HEK293 (cell line): ENCODE measurements at regions not wholly inside any gene's neighbourhood (a gene's known extent, or its start where the extent isn't known, plus 50 kb on each side); places are given as distances from the start of the nearest gene placed in this dataset.

Source experiments
- FEZF1 ChIP-seq: fragments of 450-650 bp; formaldehyde crosslinking; IDR thresholded peaks from 2 replicates; pipeline ENCODE4 v1.5.1; 2016; ENCODE audit warnings: missing biosample characterization, missing genetic modification characterization
- KLF9 ChIP-seq: fragments of 450-650 bp; formaldehyde crosslinking; IDR thresholded peaks from 2 replicates; pipeline ENCODE4 v1.5.1; 2016; ENCODE audit warnings: missing biosample characterization, missing genetic modification characterization, low read depth
- OVOL3 ChIP-seq: fragments of 450-650 bp; formaldehyde crosslinking; IDR thresholded peaks from 2 replicates; pipeline ENCODE4 v1.5.1; 2016; ENCODE audit warnings: missing biosample characterization, missing genetic modification characterization
- SETDB1 ChIP-seq: IDR thresholded peaks from one replicate; pipeline ENCODE4 v1.6.1; 2017; ENCODE audit warnings: mild to moderate bottlenecking, low read length, moderate library complexity, mixed read lengths; ENCODE audit not compliant: insufficient read length
- SP7 ChIP-seq: fragments of 450-650 bp; formaldehyde crosslinking; IDR thresholded peaks from 2 replicates; pipeline ENCODE4 v1.5.1; 2016; ENCODE audit warnings: missing biosample characterization, missing genetic modification characterization
- ZBTB17 ChIP-seq: fragments of 450-650 bp; formaldehyde crosslinking; IDR thresholded peaks from 2 replicates; pipeline ENCODE4 v1.5.1; 2016; ENCODE audit warnings: missing biosample characterization, missing genetic modification characterization
- ZNF155 ChIP-seq: fragments of 450-650 bp; formaldehyde crosslinking; IDR thresholded peaks from 2 replicates; pipeline ENCODE4 v1.5.1; 2016; ENCODE audit warnings: missing biosample characterization, missing genetic modification characterization
- ZNF19 ChIP-seq: fragments of 450-650 bp; formaldehyde crosslinking; IDR thresholded peaks from 2 replicates; pipeline ENCODE4; 2016; ENCODE audit warnings: missing biosample characterization, missing genetic modification characterization, low read depth
- ZNF221 ChIP-seq: fragments of 450-650 bp; formaldehyde crosslinking; IDR thresholded peaks from 2 replicates; pipeline ENCODE4 v1.5.1; 2017; ENCODE audit warnings: missing biosample characterization, missing genetic modification characterization, borderline replicate concordance
- ZNF350 ChIP-seq: fragments of 450-650 bp; formaldehyde crosslinking; IDR thresholded peaks from 2 replicates; pipeline ENCODE4 v1.5.0; 2017; ENCODE audit warnings: missing biosample characterization, mild to moderate bottlenecking, missing genetic modification characterization
- ZNF548 ChIP-seq: fragments of 450-650 bp; formaldehyde crosslinking; IDR thresholded peaks from 2 replicates; pipeline ENCODE4 v1.5.1; 2016; ENCODE audit warnings: missing biosample characterization, missing genetic modification characterization
- ZNF561 ChIP-seq: fragments of 450-650 bp; IDR thresholded peaks from 2 replicates; pipeline ENCODE4 v1.5.1; 2018; ENCODE audit warnings: missing biosample characterization, missing genetic modification characterization, borderline replicate concordance
- ZNF585B ChIP-seq: fragments of 450-650 bp; formaldehyde crosslinking; IDR thresholded peaks from 2 replicates; pipeline ENCODE4 v1.5.1; 2016; ENCODE audit warnings: missing biosample characterization, missing genetic modification characterization
- ZNF623 ChIP-seq: fragments of 450-650 bp; formaldehyde crosslinking; IDR thresholded peaks from 2 replicates; pipeline ENCODE4 v1.5.1; 2016; ENCODE audit warnings: missing biosample characterization, missing genetic modification characterization
- ZNF664 ChIP-seq: fragments of 450-650 bp; formaldehyde crosslinking; IDR thresholded peaks from 2 replicates; pipeline ENCODE4 v1.5.1; 2016; ENCODE audit warnings: missing biosample characterization, missing genetic modification characterization
- ZNF747 ChIP-seq: fragments of 450-650 bp; formaldehyde crosslinking; IDR thresholded peaks from 2 replicates; pipeline ENCODE4 v1.5.1; 2016; ENCODE audit warnings: missing biosample characterization, missing genetic modification characterization
- ZNF776 ChIP-seq: fragments of 450-650 bp; formaldehyde crosslinking; IDR thresholded peaks from 2 replicates; pipeline ENCODE4 v1.5.0; 2017; ENCODE audit warnings: missing biosample characterization, missing genetic modification characterization, borderline replicate concordance
- ZXDB ChIP-seq: fragments of 450-650 bp; formaldehyde crosslinking; IDR thresholded peaks from 2 replicates; pipeline ENCODE4 v1.5.1; 2016; ENCODE audit warnings: missing biosample characterization, missing genetic modification characterization
- TF ChIP-seq, protein P1 (sequence below): fragments of 450-650 bp; formaldehyde crosslinking; IDR thresholded peaks from 2 replicates; pipeline ENCODE4 v1.5.1; 2016; ENCODE audit warnings: missing biosample characterization, missing genetic modification characterization
- TF ChIP-seq, protein P2 (sequence below): fragments of 450-650 bp; formaldehyde crosslinking; IDR thresholded peaks from 2 replicates; pipeline ENCODE4 v1.5.1; 2016; ENCODE audit warnings: missing biosample characterization, missing genetic modification characterization
- TF ChIP-seq, protein P3 (sequence below): fragments of 450-650 bp; formaldehyde crosslinking; IDR thresholded peaks from 2 replicates; pipeline ENCODE4 v1.5.0; 2017; ENCODE audit warnings: missing biosample characterization, missing genetic modification characterization, borderline replicate concordance
- TF ChIP-seq, protein P4 (sequence below): fragments of 450-650 bp; formaldehyde crosslinking; IDR thresholded peaks from 2 replicates; pipeline ENCODE4 v1.5.1; 2017; ENCODE audit warnings: missing biosample characterization, missing genetic modification characterization
- TF ChIP-seq, protein P5 (sequence below): fragments of 450-650 bp; formaldehyde crosslinking; IDR thresholded peaks from 2 replicates; pipeline ENCODE4 v1.5.1; 2016; ENCODE audit warnings: missing biosample characterization, missing genetic modification characterization, low read depth
- TF ChIP-seq, protein P6 (sequence below): fragments of 450-650 bp; formaldehyde crosslinking; IDR thresholded peaks from 2 replicates; pipeline ENCODE4 v1.5.1; 2016; ENCODE audit warnings: missing biosample characterization, missing genetic modification characterization

DNA sequence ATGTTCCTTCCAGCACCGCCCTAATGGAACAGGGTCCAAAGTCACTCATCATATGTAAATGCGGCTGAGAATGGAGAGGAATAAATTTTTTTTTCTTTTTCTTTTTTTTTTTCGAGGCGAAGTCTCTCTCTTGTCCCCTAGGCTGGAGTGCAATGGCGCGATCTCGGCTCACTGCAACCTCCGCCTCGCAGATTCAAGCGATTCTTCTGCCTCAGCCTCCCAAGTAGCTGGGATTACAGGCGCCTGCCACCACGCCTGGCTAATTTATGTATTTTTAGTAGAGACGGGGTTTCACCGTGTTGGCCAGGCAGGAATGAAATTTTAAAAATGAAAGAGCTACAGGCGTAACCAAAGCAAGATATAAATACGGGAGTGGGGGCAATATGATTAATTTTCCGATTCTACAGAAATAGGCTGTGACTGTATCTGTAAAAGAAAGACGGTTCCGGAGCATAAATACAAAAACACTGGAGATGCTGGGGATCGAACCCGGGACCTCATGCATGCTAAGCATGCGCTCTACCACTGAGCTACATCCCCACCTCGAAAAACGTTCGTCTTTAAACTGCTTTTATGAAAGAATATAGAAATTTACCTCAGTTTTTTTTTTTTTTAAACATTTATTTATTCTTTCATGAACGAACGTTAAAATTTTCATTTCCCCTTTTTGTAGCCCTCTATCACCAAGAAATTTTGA, 132.2 kb downstream of the GPX5 start (continued):
- TF ChIP-seq SP7, result peak; percentile 74; the same call in 1 of the 2 replicates
- TF ChIP-seq, protein P1, sequence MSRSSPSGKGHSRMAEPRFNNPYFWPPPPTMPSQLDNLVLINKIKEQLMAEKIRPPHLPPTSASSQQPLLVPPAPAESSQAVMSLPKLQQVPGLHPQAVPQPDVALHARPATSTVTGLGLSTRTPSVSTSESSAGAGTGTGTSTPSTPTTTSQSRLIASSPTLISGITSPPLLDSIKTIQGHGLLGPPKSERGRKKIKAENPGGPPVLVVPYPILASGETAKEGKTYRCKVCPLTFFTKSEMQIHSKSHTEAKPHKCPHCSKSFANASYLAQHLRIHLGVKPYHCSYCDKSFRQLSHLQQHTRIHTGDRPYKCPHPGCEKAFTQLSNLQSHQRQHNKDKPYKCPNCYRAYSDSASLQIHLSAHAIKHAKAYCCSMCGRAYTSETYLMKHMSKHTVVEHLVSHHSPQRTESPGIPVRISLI (tag by site-specific recombination), result peak; percentile 92
- no peak for TF ChIP-seq KLF9 (tag by site-specific recombination)
- no peak for TF ChIP-seq ZNF776 (tag by site-specific recombination)
- TF ChIP-seq SETDB1, result peak; percentile 70
- peak; percentile 99 for TF ChIP-seq ZNF664 (tag by site-specific recombination)
- TF ChIP-seq ZNF221 (tag by site-specific recombination), result no peak
- peak; percentile 78 for TF ChIP-seq ZNF561 (tag by site-specific recombination)
- TF ChIP-seq ZNF19, result no peak
- TF ChIP-seq, protein P2, sequence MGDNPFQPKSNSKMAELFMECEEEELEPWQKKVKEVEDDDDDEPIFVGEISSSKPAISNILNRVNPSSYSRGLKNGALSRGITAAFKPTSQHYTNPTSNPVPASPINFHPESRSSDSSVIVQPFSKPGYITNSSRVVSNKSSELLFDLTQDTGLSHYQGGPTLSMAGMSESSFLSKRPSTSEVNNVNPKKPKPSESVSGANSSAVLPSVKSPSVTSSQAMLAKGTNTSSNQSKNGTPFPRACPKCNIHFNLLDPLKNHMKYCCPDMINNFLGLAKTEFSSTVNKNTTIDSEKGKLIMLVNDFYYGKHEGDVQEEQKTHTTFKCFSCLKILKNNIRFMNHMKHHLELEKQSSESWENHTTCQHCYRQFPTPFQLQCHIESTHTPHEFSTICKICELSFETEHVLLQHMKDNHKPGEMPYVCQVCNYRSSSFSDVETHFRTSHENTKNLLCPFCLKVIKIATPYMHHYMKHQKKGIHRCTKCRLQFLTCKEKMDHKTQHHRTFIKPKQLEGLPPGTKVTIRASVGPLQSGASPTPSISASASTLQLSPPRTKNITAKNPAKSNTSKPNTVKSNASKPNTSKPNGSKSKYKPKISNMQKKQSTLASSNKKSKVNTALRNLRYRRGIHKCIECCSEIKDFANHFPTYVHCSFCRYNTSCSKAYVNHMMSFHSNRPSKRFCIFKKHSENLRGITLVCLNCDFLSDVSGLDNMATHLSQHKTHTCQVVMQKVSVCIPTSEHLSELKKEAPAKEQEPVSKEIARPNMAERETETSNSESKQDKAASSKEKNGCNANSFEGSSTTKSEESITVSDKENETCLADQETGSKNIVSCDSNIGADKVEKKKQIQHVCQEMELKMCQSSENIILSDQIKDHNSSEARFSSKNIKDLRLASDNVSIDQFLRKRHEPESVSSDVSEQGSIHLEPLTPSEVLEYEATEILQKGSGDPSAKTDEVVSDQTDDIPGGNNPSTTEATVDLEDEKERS, result peak; percentile 85
- TF ChIP-seq, protein P3, sequence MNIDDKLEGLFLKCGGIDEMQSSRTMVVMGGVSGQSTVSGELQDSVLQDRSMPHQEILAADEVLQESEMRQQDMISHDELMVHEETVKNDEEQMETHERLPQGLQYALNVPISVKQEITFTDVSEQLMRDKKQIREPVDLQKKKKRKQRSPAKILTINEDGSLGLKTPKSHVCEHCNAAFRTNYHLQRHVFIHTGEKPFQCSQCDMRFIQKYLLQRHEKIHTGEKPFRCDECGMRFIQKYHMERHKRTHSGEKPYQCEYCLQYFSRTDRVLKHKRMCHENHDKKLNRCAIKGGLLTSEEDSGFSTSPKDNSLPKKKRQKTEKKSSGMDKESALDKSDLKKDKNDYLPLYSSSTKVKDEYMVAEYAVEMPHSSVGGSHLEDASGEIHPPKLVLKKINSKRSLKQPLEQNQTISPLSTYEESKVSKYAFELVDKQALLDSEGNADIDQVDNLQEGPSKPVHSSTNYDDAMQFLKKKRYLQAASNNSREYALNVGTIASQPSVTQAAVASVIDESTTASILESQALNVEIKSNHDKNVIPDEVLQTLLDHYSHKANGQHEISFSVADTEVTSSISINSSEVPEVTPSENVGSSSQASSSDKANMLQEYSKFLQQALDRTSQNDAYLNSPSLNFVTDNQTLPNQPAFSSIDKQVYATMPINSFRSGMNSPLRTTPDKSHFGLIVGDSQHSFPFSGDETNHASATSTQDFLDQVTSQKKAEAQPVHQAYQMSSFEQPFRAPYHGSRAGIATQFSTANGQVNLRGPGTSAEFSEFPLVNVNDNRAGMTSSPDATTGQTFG (tag by site-specific recombination), result no peak
- no peak for TF ChIP-seq OVOL3
- TF ChIP-seq ZNF585B, result no peak
- TF ChIP-seq ZXDB, result peak; percentile 76
- no peak for TF ChIP-seq ZNF747 (tag by site-specific recombination)
- TF ChIP-seq ZBTB17, result peak; percentile 95
- TF ChIP-seq ZNF350 (tag by site-specific recombination), result no peak
- TF ChIP-seq ZNF155 (tag by site-specific recombination), result no peak
- TF ChIP-seq ZNF548, result no peak
- TF ChIP-seq, protein P4, sequence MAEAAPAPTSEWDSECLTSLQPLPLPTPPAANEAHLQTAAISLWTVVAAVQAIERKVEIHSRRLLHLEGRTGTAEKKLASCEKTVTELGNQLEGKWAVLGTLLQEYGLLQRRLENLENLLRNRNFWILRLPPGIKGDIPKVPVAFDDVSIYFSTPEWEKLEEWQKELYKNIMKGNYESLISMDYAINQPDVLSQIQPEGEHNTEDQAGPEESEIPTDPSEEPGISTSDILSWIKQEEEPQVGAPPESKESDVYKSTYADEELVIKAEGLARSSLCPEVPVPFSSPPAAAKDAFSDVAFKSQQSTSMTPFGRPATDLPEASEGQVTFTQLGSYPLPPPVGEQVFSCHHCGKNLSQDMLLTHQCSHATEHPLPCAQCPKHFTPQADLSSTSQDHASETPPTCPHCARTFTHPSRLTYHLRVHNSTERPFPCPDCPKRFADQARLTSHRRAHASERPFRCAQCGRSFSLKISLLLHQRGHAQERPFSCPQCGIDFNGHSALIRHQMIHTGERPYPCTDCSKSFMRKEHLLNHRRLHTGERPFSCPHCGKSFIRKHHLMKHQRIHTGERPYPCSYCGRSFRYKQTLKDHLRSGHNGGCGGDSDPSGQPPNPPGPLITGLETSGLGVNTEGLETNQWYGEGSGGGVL, result no peak
- TF ChIP-seq ZNF623, result 0 out of 2 replicates have a peak, but pooled peaks have one; percentile 24
- no peak for TF ChIP-seq FEZF1 (tag by site-specific recombination)
- TF ChIP-seq, protein P5, sequence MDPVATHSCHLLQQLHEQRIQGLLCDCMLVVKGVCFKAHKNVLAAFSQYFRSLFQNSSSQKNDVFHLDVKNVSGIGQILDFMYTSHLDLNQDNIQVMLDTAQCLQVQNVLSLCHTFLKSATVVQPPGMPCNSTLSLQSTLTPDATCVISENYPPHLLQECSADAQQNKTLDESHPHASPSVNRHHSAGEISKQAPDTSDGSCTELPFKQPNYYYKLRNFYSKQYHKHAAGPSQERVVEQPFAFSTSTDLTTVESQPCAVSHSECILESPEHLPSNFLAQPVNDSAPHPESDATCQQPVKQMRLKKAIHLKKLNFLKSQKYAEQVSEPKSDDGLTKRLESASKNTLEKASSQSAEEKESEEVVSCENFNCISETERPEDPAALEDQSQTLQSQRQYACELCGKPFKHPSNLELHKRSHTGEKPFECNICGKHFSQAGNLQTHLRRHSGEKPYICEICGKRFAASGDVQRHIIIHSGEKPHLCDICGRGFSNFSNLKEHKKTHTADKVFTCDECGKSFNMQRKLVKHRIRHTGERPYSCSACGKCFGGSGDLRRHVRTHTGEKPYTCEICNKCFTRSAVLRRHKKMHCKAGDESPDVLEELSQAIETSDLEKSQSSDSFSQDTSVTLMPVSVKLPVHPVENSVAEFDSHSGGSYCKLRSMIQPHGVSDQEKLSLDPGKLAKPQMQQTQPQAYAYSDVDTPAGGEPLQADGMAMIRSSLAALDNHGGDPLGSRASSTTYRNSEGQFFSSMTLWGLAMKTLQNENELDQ (tag by site-specific recombination), result no peak
- TF ChIP-seq, protein P6, sequence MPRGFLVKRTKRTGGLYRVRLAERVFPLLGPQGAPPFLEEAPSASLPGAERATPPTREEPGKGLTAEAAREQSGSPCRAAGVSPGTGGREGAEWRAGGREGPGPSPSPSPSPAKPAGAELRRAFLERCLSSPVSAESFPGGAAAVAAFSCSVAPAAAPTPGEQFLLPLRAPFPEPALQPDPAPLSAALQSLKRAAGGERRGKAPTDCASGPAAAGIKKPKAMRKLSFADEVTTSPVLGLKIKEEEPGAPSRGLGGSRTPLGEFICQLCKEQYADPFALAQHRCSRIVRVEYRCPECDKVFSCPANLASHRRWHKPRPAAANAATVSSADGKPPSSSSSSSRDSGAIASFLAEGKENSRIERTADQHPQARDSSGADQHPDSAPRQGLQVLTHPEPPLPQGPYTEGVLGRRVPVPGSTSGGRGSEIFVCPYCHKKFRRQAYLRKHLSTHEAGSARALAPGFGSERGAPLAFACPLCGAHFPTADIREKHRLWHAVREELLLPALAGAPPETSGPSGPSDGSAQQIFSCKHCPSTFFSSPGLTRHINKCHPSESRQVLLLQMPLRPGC, result peak; percentile 38; the same call in 1 of the 2 replicates
- TF ChIP-seq, all 188 proteins: peak for 48
